Brain microvascular endothelial cell (primary cell): ENCODE measurements at regions not wholly inside any gene's neighbourhood (a gene's known extent, or its start where the extent isn't known, plus 50 kb on each side); places are given as distances from the start of the nearest gene placed in this dataset.

Experiments used
- DNase-seq: peaks from one replicate; pipeline ENCODE4 v3.0.0-alpha.2; 2020
- H3K27ac ChIP-seq: fragments of 250-450 bp; sonication (Bioruptor Pico); 2 replicates; pipeline ENCODE4 v1.5.1; 2020; ENCODE audit warnings: mild to moderate bottlenecking, moderate library complexity
- H3K27me3 ChIP-seq: fragments of 250-450 bp; sonication (Bioruptor Pico); replicated peaks from 2 replicates; pipeline ENCODE4 v1.5.1; 2020; ENCODE audit warnings: mild to moderate bottlenecking
- H3K36me3 ChIP-seq: fragments of 250-450 bp; sonication (Bioruptor Pico); replicated peaks from 2 replicates; pipeline ENCODE4 v1.5.1; 2020; ENCODE audit warnings: mild to moderate bottlenecking
- H3K4me3 ChIP-seq: 2 replicates; pipeline ENCODE4 v1.5.1; 2011; ENCODE audit warnings: low read depth, mild to moderate bottlenecking, control low read depth, low read length, moderate library complexity
- in situ Hi-C: cut with HindIII; loops from 2 replicates; pipeline ENCODE4 v1.10.0; 2017; ENCODE audit warnings: low sequenced_read_pairs, low pct_ligation_motif_present
- TF ChIP-seq, protein P1 (sequence below): IDR thresholded peaks from 2 replicates; pipeline ENCODE4 v1.5.1; 2011; ENCODE audit warnings: low read depth, mild to moderate bottlenecking, moderate library complexity, low read length, control low read depth, inconsistent platforms; ENCODE audit errors: missing control alignments

DNA sequence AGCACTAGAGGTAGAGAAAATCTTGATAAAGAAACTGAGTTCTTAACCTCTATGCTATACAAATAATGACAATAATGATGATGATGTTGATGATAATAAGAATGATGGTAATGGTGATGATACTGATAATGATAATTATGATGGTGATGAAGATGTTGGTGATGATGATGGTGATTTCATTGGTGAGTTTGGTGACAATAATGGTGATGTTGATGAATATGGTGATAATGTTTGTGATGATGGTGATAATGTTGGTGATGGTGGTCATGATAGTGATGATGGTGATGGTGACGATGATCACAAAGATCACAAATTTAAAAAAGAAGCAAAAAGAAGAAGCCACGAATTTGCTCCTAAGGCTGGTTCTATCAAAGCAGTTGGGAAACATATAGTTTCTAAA lies 519.0 kb upstream of the C16orf82 start:
- TF ChIP-seq, protein P1, sequence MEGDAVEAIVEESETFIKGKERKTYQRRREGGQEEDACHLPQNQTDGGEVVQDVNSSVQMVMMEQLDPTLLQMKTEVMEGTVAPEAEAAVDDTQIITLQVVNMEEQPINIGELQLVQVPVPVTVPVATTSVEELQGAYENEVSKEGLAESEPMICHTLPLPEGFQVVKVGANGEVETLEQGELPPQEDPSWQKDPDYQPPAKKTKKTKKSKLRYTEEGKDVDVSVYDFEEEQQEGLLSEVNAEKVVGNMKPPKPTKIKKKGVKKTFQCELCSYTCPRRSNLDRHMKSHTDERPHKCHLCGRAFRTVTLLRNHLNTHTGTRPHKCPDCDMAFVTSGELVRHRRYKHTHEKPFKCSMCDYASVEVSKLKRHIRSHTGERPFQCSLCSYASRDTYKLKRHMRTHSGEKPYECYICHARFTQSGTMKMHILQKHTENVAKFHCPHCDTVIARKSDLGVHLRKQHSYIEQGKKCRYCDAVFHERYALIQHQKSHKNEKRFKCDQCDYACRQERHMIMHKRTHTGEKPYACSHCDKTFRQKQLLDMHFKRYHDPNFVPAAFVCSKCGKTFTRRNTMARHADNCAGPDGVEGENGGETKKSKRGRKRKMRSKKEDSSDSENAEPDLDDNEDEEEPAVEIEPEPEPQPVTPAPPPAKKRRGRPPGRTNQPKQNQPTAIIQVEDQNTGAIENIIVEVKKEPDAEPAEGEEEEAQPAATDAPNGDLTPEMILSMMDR, result no peak
- H3K27ac ChIP-seq, result no peak overlapping the region

DNA sequence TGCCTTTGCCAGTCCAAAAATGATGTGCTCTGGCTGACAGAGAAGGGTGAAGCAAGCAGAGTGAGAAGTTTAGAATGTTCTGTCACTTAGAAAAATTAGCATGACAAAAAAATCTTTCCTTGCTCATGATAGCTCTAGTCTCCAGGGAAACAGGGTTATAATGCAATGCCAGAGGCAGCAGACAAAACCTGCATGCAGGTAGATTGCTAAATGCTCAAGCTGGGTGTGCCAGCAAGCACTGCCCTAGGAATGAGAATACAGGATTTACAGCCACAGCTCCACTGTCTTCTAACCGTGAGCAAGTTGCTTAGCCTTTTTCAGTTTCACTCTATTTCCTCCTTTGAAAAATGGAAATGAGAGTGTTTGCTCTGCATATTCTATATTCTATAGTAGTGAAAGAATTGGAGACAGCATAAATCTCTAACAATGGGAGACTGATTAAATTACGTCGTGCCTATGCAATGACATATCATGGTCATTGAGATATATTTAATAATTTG lies 516.6 kb upstream of the C16orf82 start:
- Histone ChIP-seq H3K27me3 (no peaks in the 10 kb centered on the region), H3K4me3 (no peak overlapping the region), H3K36me3 (no peaks in the 10 kb centered on the region), H3K27ac (no peak overlapping the region)
- no peak for DNase-seq
- TF ChIP-seq, protein P1, result no peak
- in situ Hi-C loops, result no loop called here

More for the DNA sequence above, 519.0 kb upstream of the C16orf82 start:
- DNase-seq, result no peak
- Histone ChIP-seq H3K27me3 (no peaks in the 10 kb centered on the region), H3K4me3 (no peak overlapping the region), H3K36me3 (no peaks in the 10 kb centered on the region)
- in situ Hi-C loops, result no loop called here

DNA sequence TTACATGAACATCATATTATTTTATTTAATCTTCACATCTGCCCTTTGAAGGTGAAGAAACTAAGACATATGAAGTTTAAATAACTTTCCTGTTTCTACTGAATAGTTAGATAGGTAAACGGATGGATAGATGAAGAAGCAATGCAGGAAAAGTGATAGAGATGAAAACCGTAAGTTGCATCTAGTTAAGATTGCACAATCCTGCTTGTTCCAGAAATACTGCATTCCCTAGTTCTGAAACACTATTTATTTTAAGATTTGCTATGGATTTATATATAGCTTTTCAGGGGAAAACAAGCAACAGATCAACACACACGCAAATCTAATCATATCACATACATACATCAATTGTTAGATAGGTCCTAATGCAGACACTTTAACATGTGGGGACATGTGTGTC lies 512.7 kb upstream of the C16orf82 start:
- no peak overlapping the region for H3K27ac ChIP-seq
- TF ChIP-seq, protein P1, result no peak
- no peaks in the 10 kb centered on the region for H3K27me3 ChIP-seq
- in situ Hi-C loops, result no loop called here
- H3K36me3 ChIP-seq, result no peaks in the 10 kb centered on the region
- H3K4me3 ChIP-seq, result no peak overlapping the region
- DNase-seq, result no peak

DNA sequence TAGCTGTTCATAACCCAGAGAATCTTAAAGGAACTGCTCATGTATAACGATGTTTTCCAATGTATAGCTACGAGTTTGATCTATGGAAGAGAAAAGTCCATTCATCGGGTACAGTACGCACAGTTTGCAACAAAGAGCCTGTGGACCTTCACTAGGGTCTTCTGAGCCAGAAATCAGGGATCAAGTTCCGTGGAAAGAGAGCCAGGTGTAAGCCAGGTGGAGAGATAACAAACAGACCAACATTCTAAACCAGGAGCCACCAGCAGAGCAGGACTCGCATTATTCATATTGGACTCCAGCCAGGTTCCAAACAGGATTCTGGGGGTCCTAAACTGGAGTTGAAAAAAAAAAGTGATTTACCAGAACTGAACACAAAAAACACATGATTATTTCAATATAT lies 505.4 kb upstream of the C16orf82 start:
- in situ Hi-C loops, result no loop called here
- Histone ChIP-seq H3K27ac (no peak overlapping the region), H3K4me3 (no peak overlapping the region), H3K27me3 (no peaks in the 10 kb centered on the region), H3K36me3 (no peaks in the 10 kb centered on the region)
- TF ChIP-seq, protein P1, result no peak
- no peak for DNase-seq

DNA sequence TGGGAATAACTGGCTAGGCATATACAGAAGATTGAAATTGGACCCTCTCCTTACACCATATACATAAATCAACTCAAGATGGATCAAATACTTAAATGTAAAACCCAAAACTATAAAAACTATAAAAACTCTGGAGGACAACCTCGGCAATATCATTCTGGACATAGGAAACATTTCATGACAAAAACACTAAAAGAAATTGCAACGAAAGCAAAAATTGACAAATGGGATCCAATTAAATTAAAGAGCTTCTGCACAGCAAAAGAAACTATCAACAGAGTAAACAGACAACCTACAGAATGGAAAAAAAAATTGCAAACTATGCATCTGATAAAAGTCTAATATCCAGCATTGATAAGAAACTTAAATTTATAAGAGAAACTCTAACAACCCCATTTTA lies 503.7 kb upstream of the C16orf82 start:
- no peak overlapping the region for H3K27ac ChIP-seq
- in situ Hi-C loops, result no loop called here

DNA sequence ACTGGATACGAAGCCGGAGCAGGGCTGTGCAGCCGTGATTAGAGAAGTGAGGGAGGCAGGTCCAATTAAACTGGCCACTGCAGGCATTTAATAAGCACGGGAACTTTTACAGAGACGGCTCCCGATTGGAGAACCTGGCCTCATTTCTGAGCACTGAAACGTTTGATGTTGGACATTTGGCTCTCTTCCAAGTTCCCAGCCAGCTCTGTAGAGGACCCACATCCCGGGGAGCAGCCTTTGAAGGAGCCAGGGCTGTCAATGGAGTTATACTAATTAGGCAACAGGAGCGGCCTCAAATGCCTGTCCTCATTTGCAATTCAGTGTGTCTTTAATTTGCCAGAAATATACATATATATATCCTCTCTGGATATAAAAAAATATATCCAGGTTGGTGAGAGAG lies 499.4 kb upstream of the C16orf82 start:
- Histone ChIP-seq H3K36me3 (no peaks in the 10 kb centered on the region), H3K4me3 (no peak overlapping the region), H3K27ac (no peak overlapping the region), H3K27me3 (no peaks in the 10 kb centered on the region)
- in situ Hi-C loops, result no loop called here
- no peak for DNase-seq
- TF ChIP-seq, protein P1, result no peak

More for the DNA sequence above, 503.7 kb upstream of the C16orf82 start:
- DNase-seq, result no peak
- TF ChIP-seq, protein P1, result no peak
- no peaks in the 10 kb centered on the region for H3K36me3 ChIP-seq
- no peaks in the 10 kb centered on the region for H3K27me3 ChIP-seq
- no peak overlapping the region for H3K4me3 ChIP-seq
